ENCODE measurements at regions not wholly inside any gene's neighbourhood (a gene's known extent, or its start where the extent isn't known, plus 50 kb on each side); places are given as distances from the start of the nearest gene placed in this dataset.
"Not testable (repeated sequence)": the region's sequence is repeated elsewhere in the genome, so short reads cannot be mapped to it uniquely, and the experiment has no call there.

DNA sequence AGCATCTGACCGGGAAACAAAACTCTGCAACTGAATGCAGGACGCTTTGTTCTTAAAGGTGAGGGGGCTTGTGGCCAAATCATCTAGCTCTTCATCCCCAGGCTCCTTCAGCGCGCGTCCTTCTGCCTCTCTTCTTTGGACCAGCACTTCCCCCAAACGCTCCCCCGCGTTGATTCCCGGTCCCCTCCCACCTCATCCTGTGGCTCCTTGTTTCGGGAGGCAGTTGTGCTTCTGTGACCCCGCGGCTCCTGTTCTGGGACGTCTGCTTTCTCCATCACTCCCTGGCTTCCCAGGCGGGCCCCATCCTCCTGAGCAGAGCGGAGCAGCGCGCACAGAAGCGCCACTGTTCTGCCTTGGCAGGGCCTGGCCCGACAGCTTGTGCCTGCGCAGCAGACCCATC lies 109.7 kb upstream of the ZNG1E start:
- DNase-seq, result not testable (repeated sequence)

DNA sequence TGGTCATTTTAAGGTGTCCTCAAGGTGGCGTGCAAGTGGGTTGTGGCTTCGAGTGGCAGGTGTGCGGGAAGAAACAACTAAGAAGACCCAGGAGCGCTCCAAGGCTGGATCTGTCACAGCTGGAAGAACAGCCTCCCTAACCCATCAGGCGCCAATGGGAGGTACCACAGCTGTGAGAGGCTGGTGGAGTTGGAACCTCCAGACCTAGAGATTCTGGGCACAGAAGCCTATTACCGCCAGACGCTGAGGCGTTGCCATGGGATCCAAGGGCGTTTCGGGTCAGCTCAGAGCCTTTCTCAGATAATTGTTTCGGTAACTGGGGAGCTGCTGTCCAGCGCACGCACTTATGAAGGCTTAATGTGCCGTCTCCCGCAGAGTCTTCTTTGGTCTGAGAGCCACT lies 156.7 kb upstream of the ZNG1E start:
- DNase-seq, result not testable (repeated sequence)

DNA sequence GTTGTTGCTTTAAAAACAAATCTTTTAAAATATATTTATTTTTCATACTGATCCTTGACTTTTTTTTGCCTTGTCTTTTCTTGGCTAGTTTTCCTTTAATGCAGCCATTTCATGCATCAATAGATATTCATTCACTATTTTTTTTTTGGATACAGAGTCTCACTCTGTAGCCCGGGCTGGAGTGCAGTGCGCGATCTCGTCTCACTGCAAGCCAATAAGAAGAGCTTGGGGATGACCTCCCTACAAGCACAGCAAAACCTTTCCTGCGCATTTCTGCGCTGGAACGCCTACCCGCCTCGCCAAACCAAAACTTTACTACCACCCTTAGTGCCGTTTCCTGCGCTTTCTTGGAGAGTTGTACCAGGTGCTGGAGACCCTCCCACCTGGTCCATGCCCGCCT lies 161.3 kb upstream of the ZNG1E start:
- DNase-seq, result not testable (repeated sequence)

DNA sequence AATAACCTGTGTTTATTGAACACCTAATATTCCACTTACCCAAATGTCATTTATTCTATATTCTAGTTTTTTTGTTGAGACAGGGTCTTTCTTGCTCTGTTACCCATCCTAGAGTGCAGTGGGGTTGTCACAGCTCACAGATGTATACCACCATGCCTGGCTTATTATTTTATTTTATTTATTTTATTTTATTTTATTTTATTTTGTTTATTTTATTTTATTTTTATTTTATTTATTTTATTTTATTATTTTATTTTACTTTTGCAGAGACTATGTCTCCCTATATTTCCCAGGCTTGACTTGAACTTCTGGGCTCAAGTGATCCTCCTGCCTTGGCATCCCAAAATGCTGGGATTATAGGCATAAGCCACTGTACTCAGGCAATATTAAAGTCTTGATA lies 167.8 kb upstream of the ZNG1E start:
- DNase-seq, result not testable (repeated sequence)

DNA sequence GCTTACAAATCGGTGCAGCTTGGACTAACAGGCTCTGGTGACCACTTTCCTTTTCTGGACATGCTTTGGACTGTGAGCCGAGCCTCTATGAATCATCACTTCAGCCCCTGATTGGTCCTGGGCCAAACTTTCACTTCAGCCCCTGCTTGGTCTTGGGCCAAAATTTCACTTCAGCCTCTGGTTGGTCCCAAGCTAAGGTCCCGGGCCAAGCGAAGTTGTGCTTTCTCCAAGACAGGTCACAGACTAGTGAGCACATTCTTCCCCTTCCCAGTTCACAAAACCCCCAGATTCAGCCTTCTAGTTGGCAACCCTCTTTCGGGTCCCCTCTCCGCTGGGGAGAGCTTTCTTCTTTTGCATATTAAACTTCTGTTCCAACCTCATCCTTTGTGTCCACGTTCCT lies 171.0 kb upstream of the ZNG1E start:
- DNase-seq, result not testable (repeated sequence)

DNA sequence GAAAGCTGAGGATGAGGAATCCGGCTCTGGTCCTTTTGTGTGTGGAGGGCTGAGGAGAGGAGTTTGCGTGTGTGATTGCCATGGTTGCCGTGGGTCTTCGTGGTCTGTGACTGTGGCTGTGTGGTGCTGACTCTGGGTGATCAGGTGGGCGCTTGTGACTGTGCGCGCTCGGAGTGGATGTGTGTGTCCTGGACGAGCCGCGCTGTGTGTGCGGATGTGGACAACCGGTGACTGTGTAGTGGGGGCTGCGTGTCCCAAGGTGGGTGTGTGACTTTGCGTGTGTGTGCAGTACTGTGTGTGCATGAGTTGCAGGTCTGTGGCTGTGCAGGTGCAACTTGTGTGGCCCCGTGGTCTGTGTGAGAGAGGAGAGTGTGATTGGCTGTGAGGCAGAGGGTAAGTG lies 172.0 kb upstream of the ZNG1E start:
- DNase-seq, result not testable (repeated sequence)

DNA sequence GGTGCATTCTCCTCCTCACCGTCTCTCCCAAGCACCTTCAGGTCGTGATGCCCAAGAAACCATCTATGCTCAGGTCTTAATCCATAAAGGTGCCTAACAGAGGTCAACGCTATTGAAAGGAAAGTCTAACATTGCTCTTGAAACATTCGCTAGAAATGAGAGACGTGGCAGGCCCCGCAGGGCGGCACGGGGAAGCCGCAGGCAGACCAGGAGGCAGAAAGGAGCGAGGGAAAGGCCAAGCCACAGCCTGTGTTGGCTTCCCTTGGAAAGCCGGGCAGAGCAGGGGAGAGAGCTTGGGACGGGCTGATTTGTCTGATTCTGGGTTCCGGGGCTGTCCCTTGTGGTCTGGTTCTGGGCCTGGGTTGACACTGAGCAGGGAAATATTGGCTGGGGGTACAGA lies 192.8 kb upstream of the ZNG1E start:
- not testable (repeated sequence) for DNase-seq

DNA sequence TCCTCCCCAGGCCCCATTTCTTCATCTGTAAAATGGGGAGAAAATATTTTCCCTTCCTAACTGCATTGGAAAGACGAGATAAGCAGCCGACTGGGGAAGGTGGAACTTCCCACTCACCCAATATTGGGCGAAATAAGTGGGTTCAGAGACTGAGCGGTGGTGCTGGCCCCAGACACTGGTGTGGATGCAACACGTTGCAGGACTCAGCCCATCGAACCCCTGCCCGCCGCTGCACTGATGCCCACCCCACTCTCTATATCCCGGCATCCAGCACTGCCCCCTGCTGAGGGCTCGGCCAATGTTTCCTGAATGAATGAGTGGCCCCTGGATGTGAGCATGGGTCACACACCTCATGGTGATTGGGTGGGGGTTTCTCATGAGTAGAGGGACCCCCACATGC lies 194.4 kb upstream of the ZNG1E start:
- not testable (repeated sequence) for DNase-seq

DNA sequence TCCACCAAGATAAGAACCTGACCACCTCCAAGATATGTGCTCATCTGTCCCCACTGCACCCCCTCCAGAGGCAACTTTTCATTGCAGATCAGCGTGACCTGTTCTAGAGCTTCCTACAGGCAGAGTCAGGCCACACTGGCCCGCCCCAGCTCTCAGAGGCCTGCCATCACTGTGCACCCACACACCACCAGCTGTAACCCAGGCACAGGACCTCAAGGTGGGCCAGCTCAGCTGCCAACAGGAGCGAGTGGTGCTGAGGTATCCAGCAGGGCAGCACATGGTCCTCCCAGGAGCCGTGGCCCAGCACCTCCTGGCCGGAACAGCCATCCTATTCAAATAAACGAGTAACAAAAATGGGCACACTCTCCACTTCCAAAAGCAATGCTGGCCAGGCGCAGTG lies 189.9 kb upstream of the FOXD4L5 start:
- DNase-seq, result not testable (repeated sequence)

DNA sequence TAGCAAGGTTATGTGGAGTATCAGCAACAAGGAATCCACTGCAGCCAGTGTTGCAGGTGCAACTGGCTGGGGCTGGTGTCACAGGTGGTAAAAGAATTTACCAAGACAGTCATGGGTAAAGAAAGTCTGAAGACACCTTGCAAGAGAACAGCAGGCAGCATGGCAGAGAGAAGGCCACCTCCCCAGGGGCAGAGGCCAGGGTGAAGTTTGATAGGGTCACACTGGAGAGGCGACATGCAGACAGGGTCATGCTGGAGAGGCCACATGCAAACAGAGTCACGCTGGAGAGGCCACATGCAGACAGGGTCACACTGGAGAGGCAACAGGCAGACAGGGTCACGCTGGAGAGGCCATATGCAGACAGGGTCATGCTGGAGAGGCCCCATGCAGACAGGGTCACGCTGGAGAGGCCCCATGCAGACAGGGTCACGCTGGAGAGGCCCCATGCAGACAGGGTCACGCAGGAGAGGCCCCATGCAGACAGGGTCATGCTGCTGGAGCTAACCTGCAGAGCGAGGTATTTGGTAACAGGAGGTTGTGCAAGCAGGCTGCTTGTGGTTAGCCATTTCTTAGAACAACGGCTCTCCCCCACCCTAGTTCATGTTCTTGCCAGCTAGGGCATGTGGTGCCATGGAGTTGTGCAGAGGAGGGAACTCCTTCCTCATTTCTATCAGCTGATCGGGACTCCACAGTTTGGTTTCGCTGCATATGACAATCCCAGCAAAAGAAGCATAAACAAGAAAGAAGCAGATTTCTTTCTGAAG lies 188.2 kb upstream of the FOXD4L5 start:
- DNase-seq, result not testable (repeated sequence)

DNA sequence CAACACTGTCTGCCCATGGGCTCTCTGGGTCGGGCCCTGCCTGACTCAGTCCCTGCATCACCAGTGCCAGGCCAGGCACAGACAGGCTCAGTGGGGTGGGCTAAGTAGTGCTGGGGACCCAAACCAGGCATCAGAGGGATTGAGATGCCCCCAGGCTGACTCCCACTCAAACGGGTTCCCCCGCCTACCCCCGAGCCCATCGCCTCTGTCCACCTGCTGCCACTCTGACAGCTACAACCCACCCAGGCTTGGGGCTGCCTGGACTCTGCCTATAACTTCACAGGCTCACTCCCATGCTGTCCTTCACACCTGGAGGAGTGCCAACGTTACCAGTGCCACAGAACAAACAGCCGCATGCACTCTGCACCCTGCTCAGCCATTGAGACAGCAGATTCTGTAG lies 186.1 kb upstream of the FOXD4L5 start:
- DNase-seq, result not testable (repeated sequence)

DNA sequence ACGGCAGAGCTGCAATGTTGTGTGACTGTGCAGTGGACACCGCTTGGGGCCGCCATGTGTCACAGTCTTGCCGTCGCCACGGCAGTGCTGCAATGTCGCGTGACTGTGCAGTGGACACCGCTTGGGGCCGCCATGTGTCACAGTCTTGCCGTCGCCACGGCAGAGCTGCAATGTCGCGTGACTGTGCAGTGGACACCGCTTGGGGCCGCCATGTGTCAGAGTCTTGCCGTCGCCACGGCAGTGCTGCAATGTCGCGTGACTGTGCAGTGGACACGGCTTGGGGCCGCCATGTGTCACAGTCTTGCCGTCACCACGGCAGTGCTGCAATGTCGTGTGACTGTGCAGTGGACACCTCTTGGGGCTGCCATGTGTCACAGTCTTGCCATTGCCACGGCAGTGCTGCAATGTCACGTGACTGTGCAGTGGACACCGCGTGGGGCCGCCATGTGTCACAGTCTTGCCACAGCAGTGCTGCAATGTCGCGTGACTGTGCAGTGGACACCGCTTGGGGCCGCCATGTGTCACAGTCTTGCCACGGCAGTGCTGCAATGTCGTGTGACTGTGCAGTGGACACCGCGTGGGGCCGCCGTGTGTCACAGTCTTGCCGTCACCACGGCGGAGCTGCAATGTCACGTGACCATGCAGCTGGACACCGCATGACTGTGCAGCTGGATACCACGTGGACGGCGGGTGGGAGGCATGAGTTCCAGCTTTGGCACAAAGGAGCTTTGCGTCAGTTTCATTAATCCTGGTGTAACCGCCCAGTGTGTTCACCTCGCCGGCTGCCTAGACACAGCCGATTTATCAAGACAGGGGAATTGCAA lies 182.1 kb upstream of the FOXD4L5 start:
- DNase-seq, result not testable (repeated sequence)

DNA sequence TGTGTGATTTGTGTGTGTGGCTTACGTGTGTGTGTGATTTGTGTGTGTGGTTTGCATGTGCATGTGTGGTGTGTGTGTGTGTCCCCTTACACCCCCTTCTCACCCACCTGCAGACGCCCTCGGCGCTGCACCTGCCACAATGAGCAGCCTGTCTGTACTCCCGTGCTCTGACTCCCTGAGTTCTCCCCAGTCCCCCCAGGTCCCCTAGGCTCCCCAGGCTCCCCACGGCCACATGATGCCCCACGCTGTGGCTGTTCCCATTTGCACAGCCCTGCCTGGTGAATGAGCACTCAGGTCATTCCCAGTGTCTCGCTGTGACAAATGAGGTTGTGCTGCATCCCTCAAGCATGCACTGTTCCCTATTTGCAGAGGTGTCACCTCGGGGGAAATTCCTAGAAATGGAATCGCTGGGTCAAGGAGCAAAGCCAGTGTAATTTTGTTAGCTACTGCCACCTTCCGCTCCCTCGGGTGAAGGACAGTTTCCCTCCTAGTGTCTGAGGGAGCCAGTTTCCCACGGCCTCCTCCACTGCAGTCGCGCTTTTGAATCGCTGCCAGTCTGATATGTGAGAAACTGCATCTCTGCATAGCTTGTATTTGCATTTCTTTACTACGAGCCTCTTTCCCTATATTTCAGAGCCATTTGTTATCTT lies 180.4 kb upstream of the FOXD4L5 start:
- DNase-seq, result not testable (repeated sequence)

DNA sequence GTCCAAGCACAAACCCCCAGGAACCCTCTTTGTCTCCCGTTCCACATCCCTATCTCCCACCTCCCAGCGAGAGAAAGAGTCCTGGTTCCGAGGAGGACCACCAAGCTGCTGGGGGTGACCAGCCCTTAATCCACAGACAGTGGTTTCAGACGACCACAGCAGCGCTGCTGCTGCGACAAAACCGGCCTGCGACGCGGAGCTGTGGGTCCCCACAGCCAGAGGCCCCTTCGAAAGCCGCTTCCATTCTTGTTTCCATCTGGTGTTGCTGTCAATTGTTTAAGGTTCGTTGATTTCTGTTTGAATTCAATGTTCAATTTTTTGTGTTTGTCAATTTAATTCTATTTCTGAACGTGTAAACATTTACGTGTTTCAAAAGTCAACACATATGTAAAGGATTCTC lies 177.5 kb upstream of the FOXD4L5 start:
- DNase-seq, result not testable (repeated sequence)

DNA sequence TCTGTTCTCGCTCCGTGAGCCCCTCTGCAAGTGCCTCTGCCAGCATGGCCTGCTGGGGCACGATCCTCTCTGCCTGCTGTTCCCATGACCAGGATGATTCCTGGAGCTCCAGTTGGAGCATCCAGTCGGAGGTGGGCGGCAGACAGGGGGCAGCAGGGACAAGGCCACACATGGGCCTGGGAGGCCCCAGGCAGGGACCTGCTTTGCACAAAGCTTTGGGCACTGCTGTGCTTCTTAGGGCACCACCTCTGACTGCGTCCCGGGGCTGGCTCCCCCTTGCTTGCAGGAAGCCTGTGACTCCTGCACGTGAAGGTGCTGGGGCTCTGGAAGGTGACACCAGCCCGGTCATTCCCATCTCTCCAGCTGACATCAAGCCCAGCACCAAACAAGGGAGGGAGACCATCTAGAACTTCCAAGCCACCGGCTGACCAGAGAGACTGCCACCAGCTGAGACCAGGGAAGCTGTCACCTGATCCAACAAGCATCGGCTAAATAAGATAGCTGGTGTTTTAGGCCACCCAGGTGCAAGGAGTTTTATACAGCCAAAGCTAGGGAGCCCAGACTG lies 174.8 kb upstream of the FOXD4L5 start:
- DNase-seq, result no peak

DNA sequence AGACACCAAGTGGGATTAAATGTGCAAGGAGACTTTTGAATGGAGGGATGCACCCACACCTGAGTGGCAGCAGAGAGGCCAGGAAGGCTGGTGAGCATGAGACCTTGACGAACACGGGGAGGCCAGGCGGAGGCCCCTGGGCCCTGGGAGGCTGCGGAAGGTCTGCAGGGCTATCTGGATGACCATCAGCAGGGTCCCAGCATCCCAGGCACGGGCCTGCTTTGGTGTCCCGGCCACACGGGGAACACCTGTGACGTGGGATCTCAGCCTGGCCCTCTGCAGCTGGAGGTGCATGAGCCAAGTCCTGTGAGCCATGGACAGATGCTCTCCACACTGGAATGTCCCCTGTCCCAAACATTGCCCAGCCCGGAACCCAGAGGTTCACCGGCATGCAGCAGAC lies 174.0 kb upstream of the FOXD4L5 start:
- DNase-seq, result no peak

DNA sequence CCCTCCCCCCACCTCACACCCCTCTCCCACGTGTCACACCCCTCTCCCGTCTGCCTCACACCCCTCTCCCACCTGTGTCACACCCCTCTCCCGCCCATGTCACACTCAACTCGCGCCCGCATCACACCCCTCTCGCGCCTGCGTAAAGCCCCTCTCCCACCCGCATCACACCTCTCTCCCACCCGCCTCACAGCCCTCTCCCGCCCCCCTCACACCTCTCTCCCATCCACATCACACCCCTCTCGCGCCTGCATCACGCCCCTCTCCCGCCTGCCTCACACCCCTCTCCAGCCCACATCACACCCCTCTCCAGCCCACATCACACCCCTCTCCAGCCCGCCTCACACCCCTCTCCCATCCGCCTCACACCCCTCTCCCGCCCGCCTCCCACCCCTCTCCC lies 173.5 kb upstream of the FOXD4L5 start:
- DNase-seq, result no peak

DNA sequence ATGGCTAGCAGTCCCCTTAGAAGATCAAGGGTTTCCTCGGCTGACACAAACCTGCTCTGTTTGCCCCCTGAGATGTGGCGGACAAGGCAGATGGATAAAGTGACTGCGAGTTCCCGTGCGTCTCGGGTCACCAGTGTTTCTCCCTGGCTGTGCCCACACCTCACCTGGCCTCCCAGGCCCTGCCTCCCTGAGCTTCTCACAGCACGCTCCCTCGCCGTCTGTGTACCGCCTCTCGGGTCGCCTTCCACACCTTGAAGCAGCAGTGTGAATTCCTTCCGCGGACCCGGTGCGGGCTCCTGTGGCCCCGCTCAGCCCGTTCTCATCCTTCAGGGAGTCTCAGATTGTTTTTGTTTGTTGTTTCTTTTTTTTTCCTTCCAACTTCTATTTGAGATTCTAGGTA lies 172.0 kb upstream of the FOXD4L5 start:
- DNase-seq, result not testable (repeated sequence)

DNA sequence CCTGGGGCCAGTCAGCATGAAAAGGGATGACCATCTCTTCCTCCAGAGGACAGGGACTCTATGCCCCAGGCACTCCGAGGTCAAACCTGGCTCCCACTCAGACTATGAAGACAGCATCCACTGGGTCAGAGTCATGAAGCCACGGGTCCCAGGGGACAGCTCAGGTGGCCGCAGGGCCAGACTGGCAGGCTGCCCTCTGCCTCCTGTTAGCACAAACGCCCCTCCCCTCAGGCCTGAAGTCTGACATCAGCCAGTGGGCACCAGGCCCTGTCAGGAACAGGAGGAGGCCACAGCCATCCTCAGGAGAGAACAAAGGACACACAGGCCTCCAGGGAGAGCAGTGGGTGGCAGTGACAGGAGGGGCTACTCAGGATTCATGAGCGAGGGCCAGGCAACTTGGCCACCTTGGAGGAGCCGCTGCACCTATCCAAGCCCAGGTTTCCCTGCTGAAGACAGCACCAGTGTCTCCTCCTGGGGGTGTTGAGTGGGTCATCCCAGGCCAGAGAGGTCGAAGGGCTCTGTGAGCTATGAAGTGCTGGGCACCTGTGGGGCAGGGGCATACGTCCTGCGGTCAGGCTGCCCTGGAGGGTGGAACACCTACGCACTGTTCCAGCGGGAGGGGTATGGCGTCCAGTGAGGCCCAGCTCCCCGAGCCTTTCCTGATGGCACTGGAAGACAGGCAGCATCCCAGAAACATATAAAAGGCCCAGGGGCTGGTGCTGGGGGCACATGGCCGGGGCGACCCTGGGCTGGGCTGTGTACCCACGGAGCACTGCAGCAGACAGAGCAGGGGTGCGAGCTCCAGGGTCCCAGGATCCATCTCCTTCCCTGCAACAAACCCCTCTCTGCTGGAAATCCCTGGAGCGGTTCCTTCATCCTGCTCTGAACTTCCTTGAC lies 171.0 kb upstream of the FOXD4L5 start:
- not testable (repeated sequence) for DNase-seq

DNA sequence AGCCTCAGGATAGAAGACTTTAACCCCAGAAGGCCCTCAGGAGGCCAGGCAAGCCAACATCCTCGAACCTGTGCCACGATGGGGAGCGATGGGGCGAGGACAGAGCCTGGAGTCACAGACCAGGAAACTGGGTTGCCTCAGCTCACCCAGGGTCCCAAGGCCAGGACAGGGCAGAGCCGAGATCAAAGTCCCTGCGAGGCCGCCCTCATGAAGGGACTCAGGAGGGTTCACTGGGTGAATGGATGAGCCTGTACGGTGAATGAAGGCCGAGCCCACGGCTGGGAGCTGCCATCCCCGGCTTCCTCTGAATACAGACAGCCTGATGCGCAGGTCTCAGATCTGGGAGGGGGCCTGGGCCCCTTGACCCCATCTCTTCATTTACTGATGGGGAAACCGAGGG lies 170.1 kb upstream of the FOXD4L5 start:
- not testable (repeated sequence) for DNase-seq

DNA sequence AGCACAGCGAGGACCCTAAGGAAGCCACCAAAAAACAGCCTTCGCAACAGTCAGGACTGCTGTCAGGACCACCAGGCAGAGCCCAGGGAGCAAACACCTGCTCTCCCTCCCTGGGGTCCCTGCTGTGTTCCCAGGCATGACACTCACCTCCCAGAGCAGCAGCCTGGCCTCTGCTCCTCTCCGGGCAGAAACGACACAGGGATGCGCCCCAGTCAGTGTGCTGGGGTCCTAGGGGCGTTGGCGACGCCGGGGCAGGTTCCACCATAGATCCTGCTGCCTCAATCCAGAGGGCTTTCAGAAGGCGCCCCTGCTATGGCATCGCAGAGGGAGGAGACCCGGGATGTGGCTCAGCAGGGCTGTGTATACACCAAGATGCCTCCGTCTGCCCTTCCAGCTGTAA lies 169.7 kb upstream of the FOXD4L5 start:
- DNase-seq, result not testable (repeated sequence)

DNA sequence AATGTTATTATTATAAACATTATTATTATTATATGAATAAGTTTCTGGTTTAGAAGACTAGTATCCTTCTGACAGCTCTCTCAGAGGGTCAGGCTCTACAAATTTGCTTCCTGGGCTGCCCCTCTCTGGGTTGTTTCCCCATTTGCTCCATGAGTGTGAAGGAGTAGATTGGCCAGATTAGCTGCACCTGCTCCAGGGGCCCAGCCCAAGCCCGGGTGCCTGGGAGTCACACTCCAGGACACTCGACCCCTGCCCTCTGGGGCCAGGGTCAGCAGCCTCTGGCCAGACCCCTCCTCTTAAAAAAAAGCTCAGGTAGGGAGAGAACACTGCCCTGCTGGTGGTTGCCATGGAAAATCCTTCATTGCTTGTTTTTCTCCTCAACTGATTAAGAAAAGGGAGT lies 169.0 kb upstream of the FOXD4L5 start:
- DNase-seq, result not testable (repeated sequence)
